ENCODE measurements at regions not wholly inside any gene's neighbourhood (a gene's known extent, or its start where the extent isn't known, plus 50 kb on each side); places are given as distances from the start of the nearest gene placed in this dataset.

- Histone ChIP-seq H3K9me3 (ENCODE audit: control insufficient read depth in 1 of 2, low read length in 2 of 2) (no peaks in the 10 kb centered on the region), H3K36me3 (ENCODE audit: insufficient read depth, low read length) (no peaks in the 10 kb centered on the region), H3K27ac (ENCODE audit: low read depth, low read length) (no peak overlapping the region), H3K4me1 (ENCODE audit: insufficient read depth, low read length) (no peaks in the 10 kb centered on the region), H3K4me3 (ENCODE audit: low read length in 2 of 2) (no peak overlapping the region), H3K27me3 (ENCODE audit: insufficient read depth, low read length) (no peaks in the 10 kb centered on the region)
- Mint-ChIP-seq H3K27ac (no peak overlapping the region), H3K4me1 (no peaks in the 10 kb centered on the region), H3K4me3 (no peak overlapping the region), H3K9me3 (peaks cover 0 to 11% (median 5%) of the 10 kb centered on the region in 8 donors), H3K36me3 (no peaks in the 10 kb centered on the region), H3K27me3 (no peaks in the 10 kb centered on the region)
- DNase-seq, result no peak
- POLR2A ChIA-PET (ENCODE audit: partially characterized antibody), result no interaction called here
- intact Hi-C loops (cut with micrococcal nuclease), result no loop called here
- CTCF ChIA-PET (ENCODE audit: partially characterized antibody), result no interaction called here
Measured at GRCh38 chr6:9511157-9511556, 903.7 kb downstream of the TFAP2A start.

- Histone ChIP-seq H3K27ac (ENCODE audit: low read depth, low read length) (no peak overlapping the region), H3K4me1 (ENCODE audit: insufficient read depth, low read length) (no peaks in the 10 kb centered on the region), H3K27me3 (ENCODE audit: insufficient read depth, low read length) (no peaks in the 10 kb centered on the region), H3K36me3 (ENCODE audit: insufficient read depth, low read length) (no peaks in the 10 kb centered on the region), H3K4me3 (ENCODE audit: low read length in 2 of 2) (no peak overlapping the region), H3K9me3 (ENCODE audit: control insufficient read depth in 1 of 2, low read length in 2 of 2) (no peaks in the 10 kb centered on the region)
- POLR2A ChIA-PET (ENCODE audit: partially characterized antibody), result no interaction called here
- intact Hi-C loops (cut with micrococcal nuclease), result no loop called here
- Mint-ChIP-seq H3K27me3 (no peaks in the 10 kb centered on the region), H3K9me3 (peaks cover 0 to 15% (median 5%) of the 10 kb centered on the region in 8 donors), H3K4me3 (no peak overlapping the region), H3K27ac (no peak overlapping the region), H3K36me3 (no peaks in the 10 kb centered on the region), H3K4me1 (no peaks in the 10 kb centered on the region)
- DNase-seq, result no peak
- CTCF ChIA-PET (ENCODE audit: partially characterized antibody), result no interaction called here
Measured at GRCh38 chr6:9507136-9507895, 907.6 kb downstream of the TFAP2A start.

- CTCF ChIA-PET (ENCODE audit: partially characterized antibody), result no interaction called here
Measured at GRCh38 chr6:9504191-9504590, 910.7 kb downstream of the TFAP2A start.

GRCh38 chr6:9503111-9503761 is 911.6 kb downstream of the TFAP2A start:
- H3K36me3 ChIP-seq (ENCODE audit: insufficient read depth, low read length), result no peaks in the 10 kb centered on the region
- H3K27ac ChIP-seq (ENCODE audit: low read depth, low read length), result no peak overlapping the region
- no peaks in the 10 kb centered on the region for H3K4me1 ChIP-seq (ENCODE audit: insufficient read depth, low read length)
- Mint-ChIP-seq H3K4me3 (no peak overlapping the region), H3K36me3 (no peaks in the 10 kb centered on the region), H3K27me3 (no peaks in the 10 kb centered on the region), H3K4me1 (no peaks in the 10 kb centered on the region), H3K27ac (no peak overlapping the region), H3K9me3 (peaks cover 0 to 15% (median 7%) of the 10 kb centered on the region in 8 donors)
- no peak overlapping the region for H3K4me3 ChIP-seq (ENCODE audit: low read length in 2 of 2)
- POLR2A ChIA-PET (ENCODE audit: partially characterized antibody), result no interaction called here
- no peaks in the 10 kb centered on the region for H3K27me3 ChIP-seq (ENCODE audit: insufficient read depth, low read length)
- no peak for DNase-seq
- intact Hi-C loops (cut with micrococcal nuclease), result no loop called here
- H3K9me3 ChIP-seq (ENCODE audit: control insufficient read depth in 1 of 2, low read length in 2 of 2), result no peaks in the 10 kb centered on the region
- CTCF ChIA-PET (ENCODE audit: partially characterized antibody), result no interaction called here

More at GRCh38 chr6:9504191-9504590, 910.7 kb downstream of the TFAP2A start:
- H3K9me3 Mint-ChIP-seq, result peaks cover 0 to 15% (median 7%) of the 10 kb centered on the region in 8 donors
- no peaks in the 10 kb centered on the region for H3K36me3 Mint-ChIP-seq
- Histone ChIP-seq H3K4me3 (ENCODE audit: low read length in 2 of 2) (no peak overlapping the region), H3K27ac (ENCODE audit: low read depth, low read length) (no peak overlapping the region), H3K36me3 (ENCODE audit: insufficient read depth, low read length) (no peaks in the 10 kb centered on the region), H3K9me3 (ENCODE audit: control insufficient read depth in 1 of 2, low read length in 2 of 2) (no peaks in the 10 kb centered on the region), H3K4me1 (ENCODE audit: insufficient read depth, low read length) (no peaks in the 10 kb centered on the region), H3K27me3 (ENCODE audit: insufficient read depth, low read length) (no peaks in the 10 kb centered on the region)
- no peak for DNase-seq
- H3K4me1 Mint-ChIP-seq, result no peaks in the 10 kb centered on the region
- H3K27ac Mint-ChIP-seq, result no peak overlapping the region
- intact Hi-C loops (cut with micrococcal nuclease), result no loop called here
- POLR2A ChIA-PET (ENCODE audit: partially characterized antibody), result no interaction called here
- no peaks in the 10 kb centered on the region for H3K27me3 Mint-ChIP-seq
- no peak overlapping the region for H3K4me3 Mint-ChIP-seq

GRCh38 chr6:9499709-9500108 is 915.2 kb downstream of the TFAP2A start:
- Mint-ChIP-seq H3K27me3 (no peaks in the 10 kb centered on the region), H3K4me1 (no peaks in the 10 kb centered on the region), H3K9me3 (peaks cover 2 to 20% (median 7%) of the 10 kb centered on the region in 8 donors), H3K36me3 (no peaks in the 10 kb centered on the region), H3K27ac (no peak overlapping the region), H3K4me3 (no peak overlapping the region)
- Histone ChIP-seq H3K9me3 (ENCODE audit: control insufficient read depth in 1 of 2, low read length in 2 of 2) (no peaks in the 10 kb centered on the region), H3K36me3 (ENCODE audit: insufficient read depth, low read length) (no peaks in the 10 kb centered on the region), H3K4me3 (ENCODE audit: low read length in 2 of 2) (no peak overlapping the region), H3K4me1 (ENCODE audit: insufficient read depth, low read length) (no peaks in the 10 kb centered on the region), H3K27ac (ENCODE audit: low read depth, low read length) (no peak overlapping the region), H3K27me3 (ENCODE audit: insufficient read depth, low read length) (no peaks in the 10 kb centered on the region)
- intact Hi-C loops (cut with micrococcal nuclease), result no loop called here
- DNase-seq, result no peak
- CTCF ChIA-PET (ENCODE audit: partially characterized antibody), result no interaction called here
- POLR2A ChIA-PET (ENCODE audit: partially characterized antibody), result no interaction called here

- ChIA-PET CTCF (ENCODE audit: partially characterized antibody) (no interaction called here), POLR2A (ENCODE audit: partially characterized antibody) (no interaction called here)
- Histone ChIP-seq H3K9me3 (ENCODE audit: control insufficient read depth in 1 of 2, low read length in 2 of 2) (no peaks in the 10 kb centered on the region), H3K4me3 (ENCODE audit: low read length in 2 of 2) (no peak overlapping the region), H3K27me3 (ENCODE audit: insufficient read depth, low read length) (no peaks in the 10 kb centered on the region), H3K36me3 (ENCODE audit: insufficient read depth, low read length) (no peaks in the 10 kb centered on the region), H3K4me1 (ENCODE audit: insufficient read depth, low read length) (no peaks in the 10 kb centered on the region), H3K27ac (ENCODE audit: low read depth, low read length) (no peak overlapping the region)
- Mint-ChIP-seq H3K36me3 (no peaks in the 10 kb centered on the region), H3K27me3 (no peaks in the 10 kb centered on the region), H3K4me3 (no peak overlapping the region), H3K27ac (no peak overlapping the region), H3K9me3 (peaks cover 2 to 27% (median 10%) of the 10 kb centered on the region in 8 donors), H3K4me1 (no peaks in the 10 kb centered on the region)
- no peak for DNase-seq
- intact Hi-C loops (cut with micrococcal nuclease), result no loop called here
Measured at GRCh38 chr6:9496837-9497236, 918.0 kb downstream of the TFAP2A start.

GRCh38 chr6:9494864-9495263 is 920.0 kb downstream of the TFAP2A start:
- CTCF ChIA-PET (ENCODE audit: partially characterized antibody), result no interaction called here
- H3K4me3 Mint-ChIP-seq, result no peak overlapping the region
- H3K9me3 Mint-ChIP-seq, result peaks cover 2 to 24% (median 8%) of the 10 kb centered on the region in 8 donors
- intact Hi-C loops (cut with micrococcal nuclease), result no loop called here
- H3K27ac ChIP-seq (ENCODE audit: low read depth, low read length), result no peak overlapping the region
- no peak for DNase-seq
- no peaks in the 10 kb centered on the region for H3K27me3 ChIP-seq (ENCODE audit: insufficient read depth, low read length)
- no peaks in the 10 kb centered on the region for H3K4me1 Mint-ChIP-seq
- H3K36me3 ChIP-seq (ENCODE audit: insufficient read depth, low read length), result no peaks in the 10 kb centered on the region
- no peaks in the 10 kb centered on the region for H3K27me3 Mint-ChIP-seq
- H3K4me3 ChIP-seq (ENCODE audit: low read length in 2 of 2), result no peak overlapping the region
- H3K27ac Mint-ChIP-seq, result no peak overlapping the region
- POLR2A ChIA-PET (ENCODE audit: partially characterized antibody), result no interaction called here
- H3K9me3 ChIP-seq (ENCODE audit: control insufficient read depth in 1 of 2, low read length in 2 of 2), result no peaks in the 10 kb centered on the region
- no peaks in the 10 kb centered on the region for H3K36me3 Mint-ChIP-seq
- no peaks in the 10 kb centered on the region for H3K4me1 ChIP-seq (ENCODE audit: insufficient read depth, low read length)
